EL (cell line): ENCODE measurements at regions not wholly inside any gene's neighbourhood (a gene's known extent, or its start where the extent isn't known, plus 50 kb on each side); places are given as distances from the start of the nearest gene placed in this dataset.
"Not testable (repeated sequence)": the region's sequence is repeated elsewhere in the genome, so short reads cannot be mapped to it uniquely, and the experiment has no call there.

Experiments used
- DNase-seq: peaks from one replicate; pipeline ENCODE4 v3.0.0-alpha.2; 2016

- DNase-seq: no peak
Measured at GRCh38 chr3:90087703-90088102, 980.3 kb downstream of the EPHA3 start.

GRCh38 chr3:90091549-90091948 lies 984.1 kb downstream of the EPHA3 start:
- DNase-seq: no peak

DNA sequence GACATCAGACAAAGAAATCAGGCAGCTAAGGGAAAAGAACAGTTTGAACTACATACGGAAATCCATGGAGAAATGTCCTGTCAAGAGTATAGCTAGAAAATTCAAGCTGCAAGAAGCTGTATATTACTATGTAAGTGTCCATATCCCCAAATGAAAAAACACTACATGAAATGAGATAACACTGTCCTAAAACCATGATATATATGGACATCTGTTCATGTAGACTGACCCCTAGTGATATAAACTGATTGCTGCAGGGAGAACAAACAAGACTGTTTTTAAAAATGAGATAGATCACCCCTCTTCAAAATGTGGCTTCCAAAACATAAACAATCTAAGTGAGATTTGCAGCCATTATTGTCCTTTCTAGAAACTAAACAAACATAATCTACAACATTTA lies 985.6 kb downstream of the EPHA3 start:
- DNase-seq: no peak

DNA sequence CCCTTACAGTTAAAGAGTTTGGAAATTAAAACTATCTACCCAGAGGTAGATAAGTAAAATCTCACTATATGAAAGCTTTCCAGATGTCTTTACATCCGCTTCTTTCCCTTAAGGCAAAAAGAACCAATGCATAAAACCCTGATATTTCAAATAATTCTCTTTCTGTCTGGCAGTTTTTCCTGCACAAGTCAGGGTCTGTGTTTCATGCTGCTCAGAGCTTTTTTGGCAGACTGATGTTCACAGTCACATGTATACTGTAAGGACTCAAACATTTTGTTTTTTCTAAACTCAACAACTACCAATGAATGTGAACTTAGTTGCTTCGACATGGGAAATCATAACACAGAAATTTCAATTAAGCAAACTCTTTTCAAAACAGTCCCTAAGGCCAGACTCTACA lies 988.4 kb downstream of the EPHA3 start:
- DNase-seq: no peak

GRCh38 chr3:90099493-90099892 lies 992.1 kb downstream of the EPHA3 start:
- no peak for DNase-seq

- no peak for DNase-seq
Measured at GRCh38 chr3:90102146-90102545, 994.7 kb downstream of the EPHA3 start.

DNA sequence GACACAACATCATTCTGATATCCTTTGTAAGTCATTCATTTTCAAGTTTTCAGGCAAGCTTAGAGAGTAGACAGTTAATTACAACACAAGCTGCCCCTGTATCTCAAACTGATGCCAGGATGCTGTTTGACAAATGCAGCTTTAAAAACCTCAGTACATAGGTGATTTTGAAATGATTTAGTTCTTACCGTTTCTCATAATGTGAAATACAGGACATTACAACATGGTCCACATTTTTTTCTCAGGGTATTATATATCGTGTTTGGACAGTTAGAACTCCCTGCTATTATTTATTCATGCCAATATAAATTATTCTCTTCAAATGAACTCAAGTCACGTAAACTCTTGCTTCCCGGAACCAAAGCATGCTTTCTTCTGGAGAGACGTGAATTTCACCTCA lies 1013.9 kb downstream of the EPHA3 start:
- DNase-seq: no peak

DNA sequence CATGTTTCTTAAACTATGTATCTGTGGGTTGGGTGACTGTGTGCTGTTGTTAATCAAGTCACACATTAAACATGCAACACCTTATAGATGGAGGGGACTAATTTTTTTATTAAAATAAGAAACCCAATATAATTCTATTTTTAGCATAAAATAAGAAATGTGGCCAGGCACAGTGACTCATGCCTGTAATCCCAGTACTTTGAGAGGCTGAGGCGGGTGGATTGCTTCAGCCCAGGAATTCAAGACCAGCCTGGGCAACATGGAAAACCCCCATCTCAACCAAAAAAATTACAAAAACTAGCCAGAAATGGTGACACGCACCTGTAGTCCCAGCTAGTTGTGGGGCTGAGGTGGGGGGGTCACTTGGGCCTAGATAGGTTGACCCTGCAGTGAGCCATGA lies 1021.0 kb downstream of the EPHA3 start:
- no peak for DNase-seq

DNA sequence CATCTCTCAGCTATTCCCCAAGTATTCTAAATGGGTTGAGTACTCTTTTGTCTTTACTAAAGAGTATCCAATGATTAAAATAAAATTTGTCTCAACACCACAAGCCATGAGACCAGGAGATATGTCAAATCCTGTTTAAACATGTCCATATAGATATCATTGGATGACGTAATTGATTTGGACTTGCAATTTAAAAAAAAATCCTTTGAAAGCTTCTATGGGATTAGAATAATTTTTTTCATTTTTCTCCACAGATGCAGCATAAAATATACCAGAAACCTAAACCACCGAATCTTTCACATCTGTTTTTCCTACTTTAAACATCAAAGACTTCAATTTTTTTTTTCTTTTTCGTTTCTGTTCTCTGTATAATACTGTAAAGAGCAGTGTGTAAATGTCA lies 1022.3 kb downstream of the EPHA3 start:
- DNase-seq: no peak

DNA sequence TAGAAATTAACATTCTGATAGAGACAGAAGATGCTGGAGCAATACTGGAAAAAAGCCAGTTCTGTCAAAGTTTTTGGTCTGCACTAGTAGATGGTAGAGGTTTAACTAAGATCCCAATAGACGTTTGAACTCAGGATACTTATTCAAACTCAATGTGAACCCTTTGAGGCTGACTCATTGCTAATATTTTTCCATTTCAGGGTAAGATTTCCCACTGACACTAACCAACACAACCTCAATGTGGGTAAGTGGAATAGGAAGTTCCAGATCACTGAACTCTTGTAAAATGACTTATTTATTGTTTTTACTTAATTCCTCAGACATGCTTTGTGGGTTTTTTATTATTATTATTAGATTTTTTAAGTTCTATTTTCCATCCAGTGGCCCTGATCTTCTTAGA lies 1024.8 kb downstream of the EPHA3 start:
- no peak for DNase-seq

GRCh38 chr3:90134090-90134489 lies 1026.7 kb downstream of the EPHA3 start:
- DNase-seq: no peak

DNA sequence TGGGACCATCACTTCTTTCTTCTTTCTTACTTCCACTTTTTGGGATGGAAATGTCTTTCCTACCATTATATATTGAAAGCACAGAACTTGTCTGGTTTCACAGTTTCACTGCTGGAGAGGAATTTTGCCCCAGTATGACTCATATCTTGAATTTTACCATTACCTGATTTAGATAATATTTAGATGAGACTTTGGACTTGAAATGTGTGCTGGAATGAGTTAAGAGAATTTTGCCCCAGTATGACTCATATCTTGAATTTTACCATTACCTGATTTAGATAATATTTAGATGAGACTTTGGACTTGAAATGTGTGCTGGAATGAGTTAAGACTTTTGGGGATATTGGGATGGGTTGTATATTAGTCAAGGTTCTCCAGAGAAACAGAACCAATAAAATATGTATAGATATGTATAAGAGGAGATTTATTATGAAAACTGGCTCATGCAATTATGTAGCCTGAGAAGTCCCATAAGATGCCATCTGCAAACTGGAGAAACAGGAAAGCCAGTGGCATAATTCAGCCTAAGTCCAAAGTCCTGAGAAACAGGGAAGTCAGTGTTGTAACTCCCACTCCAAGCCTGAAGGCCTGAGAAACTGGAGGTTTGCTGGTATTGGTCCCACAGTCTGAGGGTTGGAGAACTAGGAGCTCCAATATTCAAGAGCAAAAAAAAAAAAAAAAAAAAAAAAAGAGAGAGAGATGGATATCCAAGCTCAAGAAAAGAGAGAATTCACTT lies 1029.2 kb downstream of the EPHA3 start:
- DNase-seq: no peak

GRCh38 chr3:90145094-90145860 lies 1037.9 kb downstream of the EPHA3 start:
- no peak for DNase-seq

DNA sequence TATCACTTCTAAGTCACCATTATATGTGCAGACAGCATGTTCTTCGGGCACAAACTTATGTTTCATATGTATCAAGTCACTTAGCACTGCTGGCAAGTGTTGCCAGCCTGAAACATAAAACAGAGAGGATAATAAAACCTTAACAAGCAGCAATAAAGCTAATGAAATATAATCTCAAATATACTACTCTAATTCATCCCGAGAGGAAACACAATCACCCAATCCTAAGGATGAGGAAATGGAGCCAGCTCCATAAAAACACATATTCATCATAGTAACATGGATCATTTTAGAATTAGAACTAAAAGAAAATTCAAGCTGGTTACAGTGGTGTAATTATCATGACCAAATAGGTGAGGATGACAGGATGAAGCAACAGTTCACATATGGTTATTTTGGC lies 1072.7 kb downstream of the EPHA3 start:
- no peak for DNase-seq

DNA sequence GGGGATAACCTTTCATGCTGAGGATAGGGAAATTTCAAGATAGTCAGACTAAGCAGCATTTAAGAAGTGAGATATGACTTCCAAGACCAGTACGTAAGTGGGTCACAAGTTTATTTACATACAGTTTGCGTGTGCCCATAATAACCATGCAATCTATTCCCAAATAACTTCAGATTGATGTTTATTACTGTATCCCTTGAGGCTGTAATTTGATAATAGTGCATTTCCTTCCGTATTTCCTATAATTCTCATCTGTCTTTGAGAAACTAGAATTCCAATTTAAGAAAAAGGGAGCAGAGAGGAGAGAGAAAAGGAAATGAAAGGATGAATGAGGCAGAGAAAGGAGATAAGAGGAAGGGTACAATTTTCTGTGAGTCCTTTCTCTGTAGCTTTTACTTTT lies 1073.1 kb downstream of the EPHA3 start:
- DNase-seq: no peak

GRCh38 chr3:90182291-90182976 lies 1075.0 kb downstream of the EPHA3 start:
- peak; percentile 37 for DNase-seq

DNA sequence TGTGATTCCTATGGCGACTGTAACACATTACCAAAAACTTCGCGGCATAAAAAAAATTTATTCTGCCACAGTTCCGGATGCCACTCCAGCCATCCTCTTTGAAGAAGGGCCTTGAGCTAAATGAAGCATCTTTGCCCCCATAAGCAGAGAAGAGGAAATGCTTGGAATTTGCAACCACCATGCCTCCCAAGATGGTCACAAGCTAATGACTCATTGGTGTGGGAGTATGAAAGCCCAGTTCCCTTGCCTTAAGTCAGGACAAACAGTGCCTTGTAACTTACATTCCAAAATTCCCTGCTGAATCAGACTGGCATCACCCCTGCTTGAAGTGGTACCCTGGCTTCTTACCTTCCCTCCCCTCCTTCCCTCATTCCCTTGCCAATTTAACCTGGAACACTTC lies 1077.4 kb downstream of the EPHA3 start:
- peak; percentile 34 for DNase-seq

GRCh38 chr3:90197383-90197782 lies 1090.0 kb downstream of the EPHA3 start:
- not testable (repeated sequence) for DNase-seq

GRCh38 chr3:90202931-90203330 lies 1095.5 kb downstream of the EPHA3 start:
- not testable (repeated sequence) for DNase-seq

DNA sequence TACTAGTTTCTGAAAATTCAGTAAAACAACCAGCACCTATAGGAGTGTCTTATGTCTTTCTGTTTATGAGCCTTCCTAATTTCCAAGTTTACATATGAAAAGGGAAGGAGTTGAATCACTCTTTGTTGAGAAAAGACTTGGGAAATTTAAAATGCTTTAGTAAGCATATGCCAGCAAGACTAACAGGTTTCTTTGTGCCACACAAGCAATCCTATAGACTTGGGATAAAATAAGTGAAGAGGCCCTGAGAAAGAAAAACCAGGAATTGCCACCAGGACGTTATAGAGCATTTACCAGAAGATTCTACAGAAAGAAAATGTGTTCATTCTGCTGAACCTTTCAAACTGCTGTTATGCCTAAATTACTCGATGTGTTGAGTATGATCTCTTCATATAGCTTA lies 1099.1 kb downstream of the EPHA3 start:
- not testable (repeated sequence) for DNase-seq

GRCh38 chr3:90207353-90208097 lies 1100.1 kb downstream of the EPHA3 start:
- DNase-seq: not testable (repeated sequence)

DNA sequence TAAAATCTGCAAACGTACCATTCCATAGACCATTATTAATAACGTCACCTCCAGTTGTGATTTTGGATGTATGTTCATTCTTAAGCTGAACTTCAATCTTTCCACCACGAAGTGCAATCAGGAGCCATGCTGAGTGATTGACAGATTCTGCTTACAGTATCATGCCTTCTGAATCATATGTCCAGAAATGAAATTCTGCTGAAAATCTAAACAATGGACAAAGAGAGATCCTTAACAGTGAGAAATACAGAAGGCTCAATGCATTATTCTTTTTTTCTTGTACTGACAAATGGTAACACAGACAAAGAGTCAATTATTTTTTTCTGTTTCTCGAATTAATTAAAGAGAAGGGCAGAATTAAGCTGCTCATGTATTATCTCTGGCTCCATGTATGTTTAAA lies 1114.5 kb downstream of the EPHA3 start:
- no peak for DNase-seq

DNA sequence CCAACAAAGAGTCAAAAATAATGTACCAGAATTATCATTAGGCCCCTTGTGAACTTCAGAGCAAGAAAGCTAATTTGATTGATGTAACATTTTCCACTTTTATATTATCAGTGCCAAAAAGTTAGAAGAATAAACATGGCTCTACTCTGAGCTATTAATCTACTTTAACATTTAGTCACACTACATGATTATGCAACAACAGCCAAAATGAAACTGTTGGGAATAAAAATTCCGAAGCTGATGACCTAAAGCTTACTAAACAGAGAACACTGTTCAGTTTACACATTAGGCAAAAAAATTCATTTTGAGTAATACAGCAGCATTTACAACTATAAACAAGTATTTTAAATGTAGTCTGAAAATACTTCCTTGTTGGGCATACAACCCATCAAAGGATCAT lies 1134.1 kb downstream of the EPHA3 start:
- no peak for DNase-seq
